HG03469 (cell line): ENCODE measurements at regions not wholly inside any gene's neighbourhood (a gene's known extent, or its start where the extent isn't known, plus 50 kb on each side); places are given as distances from the start of the nearest gene placed in this dataset.

Source experiments
- ATAC-seq: cut with Tn5 transposase; IDR thresholded peaks from one replicate; pipeline ENCODE4 v1.9.1; 2021; ENCODE audit warnings: mild to moderate bottlenecking, moderate library complexity, moderate number of reproducible peaks; ENCODE audit not compliant: unreplicated experiment

- no peak for ATAC-seq
Observed at GRCh38 chr1:222046684-222047263, 304.9 kb upstream of the DUSP10 start.

- no peak for ATAC-seq
Observed at GRCh38 chr1:222045786-222046185, 303.9 kb upstream of the DUSP10 start.

GRCh38 chr1:222045236-222045635 lies 303.3 kb upstream of the DUSP10 start:
- ATAC-seq, result no peak

- ATAC-seq, result no peak
Observed at GRCh38 chr1:222043444-222044292, 301.8 kb upstream of the DUSP10 start.

- no peak for ATAC-seq
Observed at GRCh38 chr1:222042120-222042519, 300.2 kb upstream of the DUSP10 start.

GRCh38 chr1:222040955-222041354 lies 299.1 kb upstream of the DUSP10 start:
- ATAC-seq, result no peak

- no peak for ATAC-seq
Observed at GRCh38 chr1:222040121-222040805, 298.4 kb upstream of the DUSP10 start.

GRCh38 chr1:222038971-222039370 lies 297.1 kb upstream of the DUSP10 start:
- no peak for ATAC-seq

GRCh38 chr1:222037720-222038119 lies 295.8 kb upstream of the DUSP10 start:
- ATAC-seq, result no peak

- ATAC-seq, result no peak
Observed at GRCh38 chr1:222034790-222035189, 292.9 kb upstream of the DUSP10 start.

GRCh38 chr1:222033450-222033849 lies 291.6 kb upstream of the DUSP10 start:
- ATAC-seq, result no peak

- no peak for ATAC-seq
Observed at GRCh38 chr1:222031318-222031717, 289.4 kb upstream of the DUSP10 start.

- no peak for ATAC-seq
Observed at GRCh38 chr1:222028676-222029075, 286.8 kb upstream of the DUSP10 start.

- ATAC-seq, result no peak
Observed at GRCh38 chr1:222028116-222028515, 286.2 kb upstream of the DUSP10 start.

GRCh38 chr1:222026280-222026679 lies 284.4 kb upstream of the DUSP10 start:
- ATAC-seq, result no peak

GRCh38 chr1:222023025-222023424 lies 281.1 kb upstream of the DUSP10 start:
- no peak for ATAC-seq

GRCh38 chr1:222021129-222021528 lies 279.2 kb upstream of the DUSP10 start:
- ATAC-seq, result no peak

GRCh38 chr1:222020553-222020952 lies 278.7 kb upstream of the DUSP10 start:
- no peak for ATAC-seq

GRCh38 chr1:222019029-222019428 lies 277.1 kb upstream of the DUSP10 start:
- ATAC-seq, result no peak

- ATAC-seq, result no peak
Observed at GRCh38 chr1:222018041-222018440, 276.2 kb upstream of the DUSP10 start.

- ATAC-seq, result no peak
Observed at GRCh38 chr1:222015686-222016085, 273.8 kb upstream of the DUSP10 start.

GRCh38 chr1:222014001-222014400 lies 272.1 kb upstream of the DUSP10 start:
- no peak for ATAC-seq
